MM.1S (cell line): ENCODE measurements at regions not wholly inside any gene's neighbourhood (a gene's known extent, or its start where the extent isn't known, plus 50 kb on each side); places are given as distances from the start of the nearest gene placed in this dataset.

ENCODE experiments used
- DNase-seq: peaks from one replicate; pipeline ENCODE4 v3.0.0-alpha.2; 2015
- H2AFZ ChIP-seq: fragments of 300-600 bp; sonication (generic); 2 replicates; pipeline ENCODE4 v1.6.0; 2016; ENCODE audit warnings: antibody characterized with exemption, low read length
- H3F3A ChIP-seq: fragments of 300-600 bp; sonication (generic); 2 replicates; pipeline ENCODE4 v1.6.1; 2016; ENCODE audit warnings: mild to moderate bottlenecking, antibody characterized with exemption, low read length, moderate library complexity, mixed read lengths; ENCODE audit not compliant: insufficient read depth
- H3K27ac ChIP-seq: fragments of 300-600 bp; sonication (generic); 2 replicates; pipeline ENCODE4 v1.5.1; 2016; ENCODE audit warnings: mild to moderate bottlenecking, low read length
- H3K27me3 ChIP-seq: fragments of 300-600 bp; sonication (generic); replicated peaks from 2 replicates; pipeline ENCODE4 v1.6.0; 2016; ENCODE audit warnings: low read length; ENCODE audit not compliant: insufficient read depth
- H3K36me3 ChIP-seq: fragments of 300-600 bp; sonication (generic); replicated peaks from 2 replicates; pipeline ENCODE4 v1.6.1; 2016; ENCODE audit warnings: mild to moderate bottlenecking, low read length, mixed read lengths; ENCODE audit not compliant: insufficient read depth
- H3K4me1 ChIP-seq: fragments of 300-600 bp; sonication (generic); 2 replicates; pipeline ENCODE4 v1.6.1; 2016; ENCODE audit warnings: low read length, mixed read lengths
- H3K4me2 ChIP-seq: fragments of 300-600 bp; sonication (generic); 2 replicates; pipeline ENCODE4 v1.6.0; 2016; ENCODE audit warnings: low read depth, low read length
- H3K4me3 ChIP-seq: fragments of 300-600 bp; sonication (generic); 2 replicates; pipeline ENCODE4 v1.5.1; 2016; ENCODE audit warnings: low read length, mixed read lengths
- H3K79me2 ChIP-seq: fragments of 300-600 bp; sonication (generic); 2 replicates; pipeline ENCODE4 v1.6.1; 2016; ENCODE audit warnings: mixed run types, low read length, mixed read lengths
- H3K9ac ChIP-seq: fragments of 300-600 bp; sonication (generic); 2 replicates; pipeline ENCODE4 v1.6.1; 2016; ENCODE audit warnings: low read length, mixed read lengths
- H3K9me2 ChIP-seq: fragments of 300-600 bp; sonication (generic); replicated peaks from 2 replicates; pipeline ENCODE4 v1.6.1; 2016; ENCODE audit warnings: mild to moderate bottlenecking, low read length, mixed read lengths; ENCODE audit not compliant: insufficient read depth
- H3K9me3 ChIP-seq: fragments of 300-600 bp; sonication (generic); replicated peaks from 2 replicates; pipeline ENCODE4 v1.6.1; 2016; ENCODE audit warnings: mild to moderate bottlenecking, low read length, mixed read lengths; ENCODE audit not compliant: insufficient read depth
- H4K20me1 ChIP-seq: fragments of 300-600 bp; sonication (generic); 2 replicates; pipeline ENCODE4 v1.6.1; 2016; ENCODE audit warnings: mild to moderate bottlenecking, low read length, moderate library complexity, mixed read lengths; ENCODE audit not compliant: insufficient read depth
- EZH2 ChIP-seq: fragments of 300-600 bp; sonication (generic); optimal IDR thresholded peaks from 2 replicates; pipeline ENCODE3; 2017; ENCODE audit warnings: low read depth, mild to moderate bottlenecking, antibody characterized with exemption, low read length, mixed read lengths
- EZH2phosphoT487 ChIP-seq: fragments of 300-600 bp; sonication (generic); IDR thresholded peaks from 2 replicates; pipeline ENCODE4 v1.6.1; 2018; ENCODE audit warnings: antibody characterized with exemption, low read length
- TF ChIP-seq, protein P1 (sequence below): fragments of 300-600 bp; sonication (generic); IDR thresholded peaks from 2 replicates; pipeline ENCODE4 v1.5.1; 2016; ENCODE audit warnings: antibody characterized with exemption, low read length, mixed read lengths

DNA sequence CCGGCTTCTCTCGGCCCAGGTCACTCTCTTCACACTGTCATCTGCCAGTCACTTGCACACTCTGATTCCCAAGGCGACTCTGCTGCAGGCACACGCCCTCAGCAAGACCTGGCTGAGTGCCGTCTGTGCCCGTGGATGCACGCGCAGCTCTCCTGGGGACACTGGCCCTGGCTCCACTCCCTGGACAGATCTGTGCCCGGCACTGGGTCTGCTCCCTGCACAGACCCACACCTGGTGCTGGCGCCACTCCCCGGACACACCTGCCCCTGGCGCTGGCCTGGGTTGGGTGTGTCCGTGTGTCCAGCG, 133.2 kb downstream of the DNAJB6 start:
- TF ChIP-seq EZH2phosphoT487 = no peak
- no peak for TF ChIP-seq EZH2
- TF ChIP-seq, protein P1, sequence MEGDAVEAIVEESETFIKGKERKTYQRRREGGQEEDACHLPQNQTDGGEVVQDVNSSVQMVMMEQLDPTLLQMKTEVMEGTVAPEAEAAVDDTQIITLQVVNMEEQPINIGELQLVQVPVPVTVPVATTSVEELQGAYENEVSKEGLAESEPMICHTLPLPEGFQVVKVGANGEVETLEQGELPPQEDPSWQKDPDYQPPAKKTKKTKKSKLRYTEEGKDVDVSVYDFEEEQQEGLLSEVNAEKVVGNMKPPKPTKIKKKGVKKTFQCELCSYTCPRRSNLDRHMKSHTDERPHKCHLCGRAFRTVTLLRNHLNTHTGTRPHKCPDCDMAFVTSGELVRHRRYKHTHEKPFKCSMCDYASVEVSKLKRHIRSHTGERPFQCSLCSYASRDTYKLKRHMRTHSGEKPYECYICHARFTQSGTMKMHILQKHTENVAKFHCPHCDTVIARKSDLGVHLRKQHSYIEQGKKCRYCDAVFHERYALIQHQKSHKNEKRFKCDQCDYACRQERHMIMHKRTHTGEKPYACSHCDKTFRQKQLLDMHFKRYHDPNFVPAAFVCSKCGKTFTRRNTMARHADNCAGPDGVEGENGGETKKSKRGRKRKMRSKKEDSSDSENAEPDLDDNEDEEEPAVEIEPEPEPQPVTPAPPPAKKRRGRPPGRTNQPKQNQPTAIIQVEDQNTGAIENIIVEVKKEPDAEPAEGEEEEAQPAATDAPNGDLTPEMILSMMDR = no peak
- H4K20me1 ChIP-seq = no peaks in the 10 kb centered on the region
- peaks cover 77% of the 10 kb centered on the region for H3K27me3 ChIP-seq

GRCh38 chr7:157470701-157471131, 133.9 kb downstream of the DNAJB6 start:
- Histone ChIP-seq H3K36me3 (no peaks in the 10 kb centered on the region), H3K79me2 (no peaks in the 10 kb centered on the region), H3K9ac (no peak overlapping the region), H3K4me1 (no peaks in the 10 kb centered on the region), H3K27ac (no peak overlapping the region), H3K9me3 (no peaks in the 10 kb centered on the region), H4K20me1 (no peaks in the 10 kb centered on the region), H3K9me2 (no peaks in the 10 kb centered on the region), H3K4me3 (no peak overlapping the region), H3K4me2 (no peak overlapping the region), H3K27me3 (peaks cover 77% of the 10 kb centered on the region), H2AFZ (no peak overlapping the region), H3F3A (no peaks in the 10 kb centered on the region)
- DNase-seq = no peak
- TF ChIP-seq EZH2 (no peak), EZH2phosphoT487 (no peak)
- TF ChIP-seq, protein P1 = no peak

More for the DNA sequence above, 133.2 kb downstream of the DNAJB6 start:
- no peak overlapping the region for H2AFZ ChIP-seq
- DNase-seq = no peak
- no peak overlapping the region for H3K9ac ChIP-seq
- no peak overlapping the region for H3K4me3 ChIP-seq
- H3K79me2 ChIP-seq = no peaks in the 10 kb centered on the region
- H3K9me3 ChIP-seq = no peaks in the 10 kb centered on the region
- H3K9me2 ChIP-seq = no peaks in the 10 kb centered on the region
- H3K27ac ChIP-seq = no peak overlapping the region
- H3K4me1 ChIP-seq = no peaks in the 10 kb centered on the region
- no peaks in the 10 kb centered on the region for H3F3A ChIP-seq
- no peaks in the 10 kb centered on the region for H3K36me3 ChIP-seq
- H3K4me2 ChIP-seq = no peak overlapping the region

- Histone ChIP-seq H3K36me3 (no peaks in the 10 kb centered on the region), H3K27ac (no peak overlapping the region)
These were observed 134.7 kb downstream of the DNAJB6 start for GRCh38 chr7:157471259-157472125.

More at GRCh38 chr7:157471259-157472125, 134.7 kb downstream of the DNAJB6 start:
- Histone ChIP-seq H4K20me1 (no peaks in the 10 kb centered on the region), H3K79me2 (no peaks in the 10 kb centered on the region), H3K9ac (no peak overlapping the region), H3K9me3 (no peaks in the 10 kb centered on the region), H2AFZ (no peak overlapping the region), H3F3A (no peaks in the 10 kb centered on the region), H3K27me3 (peaks cover 77% of the 10 kb centered on the region), H3K9me2 (no peaks in the 10 kb centered on the region), H3K4me1 (no peaks in the 10 kb centered on the region), H3K4me3 (no peak overlapping the region), H3K4me2 (no peak overlapping the region)
- TF ChIP-seq EZH2 (no peak), EZH2phosphoT487 (no peak)
- TF ChIP-seq, protein P1 = no peak
- no peak for DNase-seq
